NCI-H526 treated with DMSO at 0.1 percent for 48 hours (cell line): ENCODE measurements at regions not wholly inside any gene's neighbourhood (a gene's known extent, or its start where the extent isn't known, plus 50 kb on each side); places are given as distances from the start of the nearest gene placed in this dataset.
"Not testable (repeated sequence)": the region's sequence is repeated elsewhere in the genome, so short reads cannot be mapped to it uniquely, and the experiment has no call there.

Experiments
- DNase-seq: peaks from one replicate; lab custom pipeline; 2025; lab: John Stamatoyannopoulos, UW

- DNase-seq, result no peak
Observed at GRCh38 chr11:41714101-41714500, 254.6 kb upstream of the LRRC4C start.

- no peak for DNase-seq
Observed at GRCh38 chr11:41716862-41717261, 257.4 kb upstream of the LRRC4C start.

- DNase-seq, result no peak
Observed at GRCh38 chr11:41720761-41721160, 261.3 kb upstream of the LRRC4C start.

- DNase-seq, result not testable (repeated sequence)
Observed at GRCh38 chr11:41728161-41728560, 268.7 kb upstream of the LRRC4C start.

- no peak for DNase-seq
Observed at GRCh38 chr11:41775296-41775695, 315.8 kb upstream of the LRRC4C start.

GRCh38 chr11:41779401-41779960 is 320.0 kb upstream of the LRRC4C start:
- DNase-seq, result no peak

GRCh38 chr11:41781441-41781840 is 322.0 kb upstream of the LRRC4C start:
- no peak for DNase-seq

GRCh38 chr11:41784513-41785335 is 325.3 kb upstream of the LRRC4C start:
- DNase-seq, result no peak

GRCh38 chr11:41786087-41786486 is 326.6 kb upstream of the LRRC4C start:
- no peak for DNase-seq

GRCh38 chr11:41788177-41788576 is 328.7 kb upstream of the LRRC4C start:
- DNase-seq, result no peak

- DNase-seq, result no peak
Observed at GRCh38 chr11:41789376-41789775, 329.9 kb upstream of the LRRC4C start.

GRCh38 chr11:41795004-41795403 is 335.6 kb upstream of the LRRC4C start:
- no peak for DNase-seq

- no peak for DNase-seq
Observed at GRCh38 chr11:41799754-41800153, 340.3 kb upstream of the LRRC4C start.

- DNase-seq, result no peak
Observed at GRCh38 chr11:41803895-41804294, 344.4 kb upstream of the LRRC4C start.

GRCh38 chr11:41816396-41816795 is 356.9 kb upstream of the LRRC4C start:
- DNase-seq, result no peak

GRCh38 chr11:41824287-41824686 is 364.8 kb upstream of the LRRC4C start:
- not testable (repeated sequence) for DNase-seq

- no peak for DNase-seq
Observed at GRCh38 chr11:41826085-41826484, 366.6 kb upstream of the LRRC4C start.

- DNase-seq, result no peak
Observed at GRCh38 chr11:41836431-41836830, 377.0 kb upstream of the LRRC4C start.

GRCh38 chr11:41842673-41843072 is 383.2 kb upstream of the LRRC4C start:
- no peak for DNase-seq

GRCh38 chr11:41845066-41845465 is 385.6 kb upstream of the LRRC4C start:
- no peak for DNase-seq

GRCh38 chr11:41848349-41848748 is 388.9 kb upstream of the LRRC4C start:
- DNase-seq, result no peak

- no peak for DNase-seq
Observed at GRCh38 chr11:41849250-41849649, 389.8 kb upstream of the LRRC4C start.

- DNase-seq, result no peak
Observed at GRCh38 chr11:41851743-41852142, 392.3 kb upstream of the LRRC4C start.

GRCh38 chr11:41861838-41862237 is 402.4 kb upstream of the LRRC4C start:
- DNase-seq, result no peak
